ENCODE measurements at regions not wholly inside any gene's neighbourhood (a gene's known extent, or its start where the extent isn't known, plus 50 kb on each side); places are given as distances from the start of the nearest gene placed in this dataset.
"Not testable (repeated sequence)": the region's sequence is repeated elsewhere in the genome, so short reads cannot be mapped to it uniquely, and the experiment has no call there.

DNA sequence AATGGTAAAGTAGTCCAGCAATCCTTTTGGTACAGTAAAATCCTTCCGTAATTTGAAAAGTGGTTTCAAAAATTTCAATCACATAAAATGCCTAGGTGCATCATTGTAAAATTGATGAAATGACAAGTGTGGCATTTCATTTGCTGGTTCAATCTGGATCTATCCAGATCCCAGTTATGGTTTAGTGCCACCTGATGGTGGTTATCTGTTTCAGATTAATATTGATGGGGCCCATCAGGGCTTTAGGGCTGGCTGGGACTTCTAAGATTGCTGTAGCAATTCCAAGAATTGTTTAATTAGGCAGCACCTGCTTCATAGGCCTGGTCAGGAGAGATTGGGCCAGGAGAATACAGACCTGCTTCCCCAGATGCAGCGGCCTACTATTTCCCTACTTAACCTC is 55.5 kb upstream of the PIK3C3 start:
- no peak for DNase-seq

DNA sequence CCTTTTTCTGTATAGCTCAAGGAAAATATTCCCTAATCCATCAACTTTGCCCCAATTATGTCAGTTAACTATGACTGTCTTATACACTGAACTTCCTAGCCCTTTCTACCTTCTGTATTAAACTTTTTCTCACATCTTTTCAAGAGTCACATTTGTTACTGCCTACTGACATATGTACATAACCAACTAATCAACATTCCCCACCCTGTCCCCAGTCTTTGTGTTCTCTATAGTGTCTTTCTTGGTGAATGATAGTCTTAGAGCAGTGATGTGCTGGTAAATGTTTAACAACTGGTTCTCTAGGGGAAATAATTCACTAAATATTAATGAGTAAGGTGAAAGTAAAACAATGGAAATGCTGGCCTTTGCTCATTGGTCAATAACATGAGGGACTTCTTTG is 61.6 kb upstream of the PIK3C3 start:
- DNase-seq, result no peak

DNA sequence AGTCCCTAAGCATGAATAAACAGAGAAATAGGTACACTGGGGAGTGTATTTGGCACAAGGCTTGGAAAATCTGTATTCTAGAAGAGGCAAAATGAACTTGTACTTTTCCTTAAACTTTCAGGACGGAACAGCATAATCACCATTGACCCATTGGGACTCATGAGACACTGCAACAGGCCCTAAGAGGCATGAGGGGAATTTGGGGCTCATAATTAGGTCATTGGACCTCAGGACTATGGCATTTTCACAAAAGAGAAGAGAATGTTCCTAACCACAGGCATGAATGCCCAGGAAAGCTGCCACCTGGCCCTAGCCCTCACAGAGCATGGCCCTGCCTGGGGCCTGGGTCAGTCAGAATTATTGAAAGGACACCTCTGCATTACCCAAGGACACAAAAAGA is 67.9 kb upstream of the PIK3C3 start:
- DNase-seq, result no peak

DNA sequence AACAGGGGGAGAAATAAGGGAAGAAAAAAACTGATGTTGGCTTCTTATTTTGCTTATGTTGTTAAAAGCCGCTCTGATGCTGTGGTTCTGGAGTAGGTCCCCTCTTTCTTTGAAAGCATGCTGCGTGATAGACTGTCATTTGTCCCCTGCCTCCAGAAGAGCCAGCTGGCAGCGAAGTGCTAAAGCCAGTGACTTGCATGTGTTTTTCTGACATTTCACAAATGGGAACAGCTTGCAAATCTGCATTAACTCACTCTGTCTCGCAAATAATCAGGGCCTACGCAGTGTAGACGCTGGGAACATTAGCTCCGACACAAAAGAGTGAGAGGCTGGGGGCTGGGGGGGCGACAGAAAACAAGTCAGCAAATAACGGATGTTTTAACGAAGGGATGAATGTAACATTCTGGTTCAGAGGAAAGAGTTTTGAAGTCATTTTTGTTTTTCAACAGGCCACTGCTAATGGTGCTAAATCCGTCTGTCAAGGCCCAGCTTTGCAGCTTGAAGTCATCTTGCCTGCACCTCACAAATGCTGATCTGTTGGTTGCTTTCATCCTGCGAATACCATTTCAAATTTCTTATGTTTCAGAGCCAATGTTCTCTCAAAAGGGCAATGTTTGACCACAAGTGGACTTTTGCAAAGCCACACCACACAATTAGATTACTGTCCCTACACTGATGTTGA is 68.8 kb upstream of the PIK3C3 start:
- DNase-seq, result no peak

DNA sequence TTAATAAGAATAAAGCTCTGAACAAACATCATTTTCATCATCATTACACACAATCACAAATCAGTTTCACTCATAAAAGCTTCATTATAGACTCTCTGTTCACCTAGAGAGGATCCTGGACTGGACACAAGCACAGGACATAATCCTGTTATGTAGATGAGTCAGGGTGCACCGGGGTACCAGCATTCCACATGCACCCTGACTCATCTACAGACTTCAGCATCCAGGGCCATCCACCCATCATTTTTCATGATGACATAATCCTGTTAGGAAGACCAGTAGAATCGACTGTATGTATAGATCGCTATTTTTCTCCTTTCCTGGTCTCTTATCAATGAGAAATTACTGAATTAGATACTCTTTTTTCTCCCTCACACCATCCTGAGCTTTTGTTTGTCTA is 73.7 kb upstream of the PIK3C3 start:
- no peak for DNase-seq

DNA sequence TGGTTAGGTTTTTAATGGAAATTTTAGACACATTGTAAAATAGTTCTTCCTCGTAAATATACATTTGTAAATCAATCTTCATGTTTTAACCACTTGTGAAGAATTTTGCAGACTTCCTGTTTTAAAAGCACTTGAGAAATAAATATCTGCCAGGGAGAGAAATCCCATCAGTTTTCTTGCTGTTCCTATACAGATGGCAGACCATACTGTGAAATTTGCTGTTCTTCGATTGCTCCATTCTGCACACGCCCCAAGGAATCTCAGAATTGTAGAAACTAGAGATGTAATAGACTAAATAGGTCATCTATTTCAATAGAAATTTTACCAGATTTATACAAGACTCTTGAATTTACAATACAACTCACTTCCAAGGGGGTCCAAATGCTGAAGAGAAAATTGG is 75.8 kb upstream of the PIK3C3 start:
- no peak for DNase-seq

DNA sequence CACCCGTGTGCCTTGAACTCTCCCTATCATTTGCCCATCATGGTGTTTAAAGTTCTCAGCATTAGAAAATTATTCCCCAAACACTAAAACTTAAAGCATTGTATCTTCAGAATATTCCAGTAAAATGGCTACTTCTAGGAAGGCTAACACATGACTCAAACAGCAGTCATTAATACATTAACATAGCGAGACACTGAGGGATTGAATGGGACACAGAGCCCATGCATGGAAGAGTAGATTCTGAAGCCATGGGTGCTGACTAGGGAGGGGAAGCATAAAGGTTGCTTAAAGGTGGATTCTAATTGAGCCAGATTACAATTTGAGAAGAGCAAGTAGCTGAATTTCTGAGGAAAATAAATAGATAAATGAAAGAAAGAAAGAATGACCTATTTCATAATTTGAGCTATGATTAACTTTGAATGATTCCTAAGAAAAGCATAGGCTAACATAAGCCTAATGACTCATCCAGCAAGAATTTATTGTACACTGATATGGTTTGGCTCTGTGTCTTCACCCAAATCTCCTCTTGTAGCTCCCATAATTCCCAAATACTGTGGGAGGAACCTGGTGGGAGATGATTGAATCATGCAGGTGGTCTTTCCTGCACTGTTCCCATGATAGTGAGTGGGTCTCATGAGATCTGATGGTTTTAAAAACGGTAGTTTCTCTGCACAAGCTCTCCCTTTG is 79.8 kb upstream of the PIK3C3 start:
- DNase-seq, result no peak

DNA sequence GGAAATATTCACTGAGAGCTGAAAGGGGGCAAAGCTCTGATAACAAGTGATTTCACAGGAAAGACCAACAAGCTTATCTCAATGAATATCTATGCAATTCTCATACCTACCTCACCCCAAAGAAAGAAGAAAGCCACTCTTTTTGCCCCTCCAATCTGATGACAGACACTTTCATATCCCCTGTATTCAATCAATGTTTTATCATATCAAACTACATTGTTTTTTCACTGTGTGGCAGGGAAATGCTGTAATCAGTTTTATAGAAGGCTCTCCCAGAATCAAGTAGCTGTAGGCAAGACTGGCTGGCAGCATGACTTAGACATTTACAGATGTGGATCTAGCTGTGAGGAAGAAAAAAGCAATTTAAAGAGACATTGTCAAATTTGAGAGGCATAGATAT is 81.3 kb upstream of the PIK3C3 start:
- DNase-seq, result no peak

DNA sequence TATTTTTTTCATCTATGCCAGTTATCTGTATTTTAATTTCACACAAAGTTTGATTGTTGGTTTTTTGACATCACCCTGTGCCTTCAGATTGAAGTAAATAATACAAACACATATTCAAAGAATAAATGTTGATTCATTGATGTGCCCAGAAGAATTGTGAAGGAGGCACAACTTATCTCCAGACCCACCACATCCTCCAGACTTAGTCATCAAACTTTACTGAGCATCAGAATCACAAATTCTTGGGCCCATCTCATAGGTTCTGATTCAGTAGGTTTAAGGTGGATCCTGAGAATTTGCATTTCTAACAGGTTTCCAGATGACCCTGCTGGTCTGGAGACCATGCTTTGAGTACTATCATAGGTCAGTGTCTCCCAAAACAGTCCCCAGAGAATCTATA is 82.8 kb upstream of the PIK3C3 start:
- no peak for DNase-seq

DNA sequence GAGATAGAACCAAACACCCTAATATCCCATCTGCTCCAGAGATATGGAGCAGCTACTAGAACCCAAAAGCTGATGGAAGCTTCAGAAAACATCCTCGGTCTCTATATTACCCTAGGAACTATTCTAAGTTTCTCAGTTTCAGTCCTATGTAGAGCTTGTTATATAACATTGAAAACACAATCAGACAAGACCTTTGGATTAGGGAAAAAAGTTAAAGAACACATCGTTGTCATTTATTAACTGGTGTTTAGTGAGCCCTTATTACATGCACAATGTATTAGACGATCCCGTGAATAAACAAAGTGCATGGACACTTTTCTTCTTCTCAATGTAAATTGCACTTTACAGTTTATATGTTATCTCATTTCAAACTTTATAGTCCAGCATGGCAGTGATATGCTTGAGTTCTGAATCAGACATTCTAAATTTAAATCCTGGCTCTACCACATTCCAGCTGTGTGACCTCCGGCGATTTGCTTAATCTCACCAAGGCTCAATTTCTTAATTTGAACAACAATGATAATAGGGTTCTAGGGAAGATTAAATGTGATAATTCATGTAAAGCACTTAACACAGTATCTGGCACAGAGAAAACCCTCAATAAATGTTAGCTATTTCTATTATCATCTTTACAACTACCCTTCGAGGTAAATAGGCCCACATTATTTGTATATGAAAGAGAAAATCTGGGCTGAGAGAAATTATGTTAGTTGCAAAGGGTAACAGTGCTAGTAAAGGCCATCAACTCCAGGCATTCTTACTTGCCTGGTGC is 83.6 kb upstream of the PIK3C3 start:
- DNase-seq, result no peak

DNA sequence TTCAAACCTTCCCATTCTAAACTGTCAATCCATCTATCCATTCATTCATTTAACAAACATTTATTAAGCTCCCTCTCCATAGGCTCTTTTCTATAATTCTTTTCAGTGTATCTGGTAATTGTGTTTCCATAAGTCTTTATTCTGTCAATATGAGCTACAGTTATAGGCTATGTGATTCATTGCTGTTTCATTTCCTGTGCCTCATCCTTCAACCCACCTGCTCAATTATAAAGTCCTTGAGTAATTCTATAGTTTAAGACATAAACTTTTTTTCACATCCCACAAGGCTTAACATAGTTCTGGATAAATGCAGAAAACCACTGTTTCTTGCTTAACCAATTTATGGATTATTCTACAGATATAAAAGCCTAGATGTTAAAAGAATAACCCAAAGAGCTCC is 84.2 kb upstream of the PIK3C3 start:
- no peak for DNase-seq

DNA sequence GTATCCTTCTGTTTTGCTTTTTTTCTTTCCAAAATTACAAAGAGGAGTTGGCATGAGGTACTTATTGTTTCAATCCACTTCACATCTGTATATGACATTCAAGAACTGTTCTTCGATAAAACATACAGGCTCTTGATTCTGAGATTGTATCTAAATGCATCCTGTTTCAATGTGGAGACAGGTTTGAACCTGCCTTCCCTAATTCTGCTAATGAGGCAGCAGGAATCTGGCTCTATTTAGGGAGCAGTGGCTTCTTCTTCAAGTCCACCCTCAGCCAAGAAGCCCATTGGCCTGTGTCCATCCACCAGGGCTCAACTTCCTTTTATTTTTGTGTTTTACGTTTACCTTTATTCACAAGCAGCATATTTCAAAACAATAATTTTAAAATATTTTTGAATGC is 84.8 kb upstream of the PIK3C3 start:
- DNase-seq, result no peak

DNA sequence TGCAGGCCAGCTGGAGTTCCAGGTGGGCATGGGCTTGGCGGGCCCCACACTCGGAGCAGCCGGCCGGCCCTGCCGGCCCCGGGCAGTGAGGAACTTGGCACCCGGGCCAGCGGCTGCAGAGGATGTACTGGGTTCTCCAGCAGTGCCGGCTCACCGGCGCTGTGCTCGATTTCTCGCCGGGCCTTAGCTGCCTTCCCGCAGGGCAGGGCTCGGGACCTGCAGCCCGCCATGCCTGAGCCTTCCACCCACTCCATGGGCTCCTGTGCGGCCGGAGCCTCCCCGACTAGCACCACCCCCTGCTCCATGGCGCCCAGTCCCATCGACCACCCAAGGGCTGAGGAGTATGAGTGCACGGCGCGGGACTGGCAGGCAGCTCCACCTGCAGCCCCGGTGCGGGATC is 89.2 kb upstream of the PIK3C3 start:
- DNase-seq, result not testable (repeated sequence)

DNA sequence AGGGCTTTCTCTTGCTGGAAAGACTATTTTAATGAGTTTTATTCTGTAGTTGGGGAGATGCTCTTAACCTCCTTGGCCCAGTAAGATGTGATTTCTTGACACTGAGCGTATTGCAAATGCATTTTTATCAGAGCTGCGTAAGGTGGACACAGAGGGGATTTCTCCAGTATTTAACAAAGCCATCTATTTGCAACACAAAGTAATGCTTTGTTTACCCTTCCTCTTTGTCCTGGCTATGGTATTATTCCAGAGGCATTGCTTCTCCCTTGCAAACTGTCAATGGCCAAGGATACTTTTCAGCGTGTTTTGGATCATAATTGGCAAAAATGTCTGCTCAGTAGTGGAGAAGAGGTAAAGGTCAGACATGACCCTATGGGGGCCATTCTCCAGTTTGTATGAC is 90.8 kb upstream of the PIK3C3 start:
- DNase-seq, result no peak

DNA sequence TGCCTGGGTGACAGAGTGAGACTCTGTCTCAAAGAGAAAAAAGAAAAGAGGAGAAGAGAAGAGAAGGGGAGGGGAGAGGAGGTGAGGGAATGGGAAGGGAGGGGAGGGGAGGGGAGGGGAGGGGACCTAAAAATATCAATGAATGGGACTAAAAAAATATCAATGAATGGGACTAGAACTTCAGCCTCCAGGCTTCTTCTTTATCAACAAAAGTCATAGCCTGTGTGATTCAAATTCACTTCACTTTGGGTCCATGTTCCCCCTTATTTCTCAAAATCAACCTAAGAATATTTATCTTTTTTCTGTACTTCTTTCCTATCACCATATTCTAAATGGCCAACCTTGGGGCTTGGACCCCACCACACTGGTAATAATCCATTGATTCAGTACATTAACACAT is 92.1 kb upstream of the PIK3C3 start:
- no peak for DNase-seq

DNA sequence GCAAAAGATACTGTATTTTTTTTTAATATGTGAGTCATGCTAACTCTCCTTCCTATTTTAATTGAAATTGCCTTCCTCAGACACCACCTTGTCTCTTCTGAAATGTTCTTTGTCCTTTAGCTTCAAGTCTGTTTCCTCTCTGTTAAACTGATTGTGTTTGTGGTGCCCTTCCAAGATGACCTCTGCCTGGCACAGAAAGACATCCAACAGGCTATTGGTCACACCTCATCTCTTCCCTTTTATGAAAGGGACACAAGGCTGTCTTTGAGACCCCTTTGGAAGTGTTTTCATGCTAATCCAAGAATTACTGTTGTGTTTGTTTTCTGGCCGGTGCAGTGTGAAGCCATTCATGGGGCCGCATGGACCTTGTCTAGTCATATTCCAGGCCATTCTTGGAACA is 94.0 kb upstream of the PIK3C3 start:
- DNase-seq, result no peak

DNA sequence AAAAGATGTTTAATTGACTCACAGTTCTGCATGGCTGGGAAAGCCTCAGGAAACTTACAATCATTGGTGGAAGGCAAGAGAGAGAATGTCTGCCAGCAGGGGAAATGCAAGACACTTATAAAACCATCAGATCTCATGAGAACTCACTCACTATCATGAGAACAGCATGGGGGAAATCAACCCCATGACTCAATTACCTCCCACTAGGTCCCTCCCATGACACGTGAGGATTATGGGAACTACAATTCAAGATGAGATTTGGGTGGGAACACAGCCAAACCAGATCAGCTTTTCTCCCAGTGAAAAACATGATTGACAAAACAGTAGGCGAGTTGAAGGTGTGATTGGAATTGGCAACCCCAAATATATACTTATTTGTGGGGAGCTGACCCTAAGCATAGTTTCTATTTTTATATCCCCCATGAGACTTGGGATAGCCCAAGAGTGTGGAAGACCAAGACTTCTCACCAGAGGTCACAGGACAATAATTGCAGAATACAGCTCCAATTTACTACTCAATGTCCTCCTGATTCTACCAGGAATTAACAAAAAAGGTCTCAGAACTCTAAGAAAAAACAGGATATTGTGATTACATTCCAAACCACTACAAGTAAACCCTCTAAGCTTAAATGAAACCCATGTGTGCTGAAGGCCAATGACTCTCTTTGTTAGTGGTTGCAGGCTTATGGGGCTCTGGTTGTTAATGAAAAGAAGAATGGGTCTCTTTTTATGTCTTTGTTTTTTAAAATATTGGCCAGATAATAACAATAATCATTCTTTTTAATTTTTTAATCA is 96.1 kb upstream of the PIK3C3 start:
- DNase-seq, result no peak

DNA sequence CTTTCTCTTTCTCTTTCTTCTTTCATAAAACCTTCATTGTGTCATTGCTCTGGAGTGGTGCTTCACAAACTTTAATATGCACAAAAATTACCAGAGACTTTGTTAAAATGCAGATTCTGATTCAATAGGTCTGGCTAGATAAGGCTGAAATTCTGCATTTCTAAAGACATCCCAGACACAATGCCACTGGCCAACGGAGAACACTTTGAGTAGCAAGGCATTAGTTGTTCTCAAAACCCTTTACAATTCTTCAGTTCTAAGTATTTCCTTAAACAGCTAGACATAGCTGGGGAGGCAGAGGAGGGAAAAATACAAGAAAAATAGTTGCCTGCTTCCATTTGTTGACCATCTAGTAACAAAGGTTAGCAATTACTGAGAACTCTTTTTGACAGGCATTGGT is 101.8 kb upstream of the PIK3C3 start:
- no peak for DNase-seq

DNA sequence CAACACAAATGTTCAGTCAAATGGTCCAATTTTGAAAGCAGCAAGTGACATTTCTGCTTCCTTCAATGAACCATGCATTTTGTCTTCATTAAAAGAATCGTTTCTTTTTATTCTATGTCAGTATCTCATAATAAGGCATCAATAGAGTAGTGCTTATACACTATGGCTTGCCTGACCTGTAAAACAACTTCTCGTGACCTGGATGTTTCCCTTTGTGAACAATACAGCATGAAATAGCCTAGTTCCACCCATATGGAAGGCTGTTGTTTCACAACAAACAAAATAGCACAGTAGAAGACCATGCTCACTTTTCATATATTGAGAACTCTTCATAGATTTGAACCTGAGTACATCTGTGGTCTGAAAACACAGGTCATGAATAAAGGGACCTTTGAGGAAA is 104.3 kb upstream of the PIK3C3 start:
- no peak for DNase-seq

DNA sequence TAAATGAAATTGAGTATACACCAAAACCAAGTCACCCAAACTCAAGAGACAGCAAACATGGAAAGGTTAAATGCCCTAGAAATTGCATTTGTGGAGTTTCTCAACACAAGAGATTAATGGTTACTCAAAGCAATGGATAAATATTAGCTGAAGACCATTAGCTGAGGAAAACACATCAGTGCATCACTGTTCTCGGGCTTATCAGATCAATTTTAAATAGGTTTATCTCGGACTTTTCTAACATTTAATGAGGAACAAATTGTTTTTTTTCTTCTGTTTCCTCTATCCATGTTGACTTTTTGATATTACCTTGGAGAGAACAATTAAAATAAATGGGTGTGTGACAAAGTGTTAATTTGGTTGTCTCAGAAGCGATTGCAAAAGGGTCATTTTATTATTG is 105.4 kb upstream of the PIK3C3 start:
- no peak for DNase-seq

DNA sequence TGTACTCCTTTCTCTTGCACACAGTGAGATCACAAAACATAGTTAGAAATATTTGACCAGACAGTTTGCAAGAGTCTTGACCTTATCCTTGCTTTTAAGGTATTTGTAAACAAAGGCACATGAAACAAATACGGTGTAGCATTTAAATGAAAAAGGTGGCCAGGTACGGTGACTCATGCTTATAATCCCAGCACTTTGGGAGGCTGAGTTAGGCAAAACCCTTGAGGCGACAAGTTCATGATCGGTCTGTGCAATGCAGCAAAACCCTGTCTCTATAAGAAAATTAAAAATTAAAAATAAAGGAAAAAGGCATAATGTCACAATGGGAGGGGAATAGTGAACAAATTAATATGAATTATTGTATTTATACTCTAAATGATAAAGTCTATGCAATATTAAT is 109.5 kb upstream of the PIK3C3 start:
- DNase-seq, result no peak

DNA sequence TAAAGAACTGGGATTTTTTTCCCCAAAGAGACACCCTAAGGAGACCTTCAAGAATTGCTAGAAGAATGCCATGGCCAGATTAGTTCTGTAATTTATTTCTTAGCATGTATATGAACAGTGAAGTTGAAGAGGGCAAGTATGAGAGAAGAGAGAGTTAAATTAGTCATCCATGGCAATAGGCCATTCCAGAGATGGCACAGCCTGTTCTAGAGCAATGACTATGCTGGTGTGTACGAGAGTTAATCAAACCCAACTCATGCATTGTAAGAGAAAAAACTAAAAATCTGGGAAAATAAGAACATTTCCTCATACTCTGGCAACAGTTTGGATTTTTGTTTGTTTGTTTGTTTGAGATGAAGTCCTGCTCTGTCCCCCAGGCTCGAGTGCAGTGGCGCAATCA is 112.1 kb upstream of the PIK3C3 start:
- DNase-seq, result no peak
